Gastroesophageal sphincter (tissue), 3 donors: ENCODE measurements at regions not wholly inside any gene's neighbourhood (a gene's known extent, or its start where the extent isn't known, plus 50 kb on each side); places are given as distances from the start of the nearest gene placed in this dataset.

Experiments used
- CTCF ChIP-seq, 4 experiments: fragments of 200-600 bp in 2 of 4; fragments of 450-650 bp in 2 of 4; sonication (generic) in 1 of 4; IDR thresholded peaks; one replicate each; pipeline ENCODE4 v1.5.1; 2017 to 2019; ENCODE audit warnings: antibody characterized with exemption in 4 of 4, mild to moderate bottlenecking in 2 of 4, moderate library complexity in 2 of 4
- EP300 ChIP-seq: sonication (generic); formaldehyde crosslinking; IDR thresholded peaks from one replicate; pipeline ENCODE4 v1.6.1; 2017; ENCODE audit warnings: antibody characterized with exemption, mild to moderate bottlenecking
- POLR2A ChIP-seq, 2 donors: fragments of 450-650 bp; IDR thresholded peaks; one replicate each; pipeline ENCODE4 v1.6.1; 2017; ENCODE audit warnings: antibody characterized with exemption in 2 of 2, mild to moderate bottlenecking in 2 of 2, moderate library complexity in 1 of 2

- TF ChIP-seq CTCF (IDR thresholded peaks at IDR 0.05), result no peak
- TF ChIP-seq EP300, result no peak
- TF ChIP-seq POLR2A (IDR thresholded peaks at IDR 0.05), result no peak
These were observed 120.0 kb upstream of the BDNF start for GRCh38 chr11:27820249-27820648.
